Activated naive CD4-positive, alpha-beta T cell treated with anti-CD3 and anti-CD28 coated beads, Interleukin-2, amount 50 U/mL, for 24 hours (primary cell): ENCODE measurements at regions not wholly inside any gene's neighbourhood (a gene's known extent, or its start where the extent isn't known, plus 50 kb on each side); places are given as distances from the start of the nearest gene placed in this dataset.

ENCODE experiments used
- H3K27ac Mint-ChIP-seq: one replicate; pipeline ENCODE4 v1.8.0; 2021; ENCODE audit warnings: mild to moderate bottlenecking, mixed read lengths
- H3K27me3 Mint-ChIP-seq: one replicate; pipeline ENCODE4 v1.8.0; 2021; ENCODE audit warnings: mixed read lengths
- H3K36me3 Mint-ChIP-seq: one replicate; pipeline ENCODE4 v1.8.0; 2021; ENCODE audit warnings: mixed read lengths
- H3K4me1 Mint-ChIP-seq: one replicate; pipeline ENCODE4 v1.8.0; 2021; ENCODE audit warnings: mixed read lengths
- H3K4me3 Mint-ChIP-seq: one replicate; pipeline ENCODE4 v1.8.0; 2021; ENCODE audit warnings: mild to moderate bottlenecking, mixed read lengths
- H3K9me3 Mint-ChIP-seq: one replicate; pipeline ENCODE4 v1.8.0; 2021; ENCODE audit warnings: mixed read lengths

DNA sequence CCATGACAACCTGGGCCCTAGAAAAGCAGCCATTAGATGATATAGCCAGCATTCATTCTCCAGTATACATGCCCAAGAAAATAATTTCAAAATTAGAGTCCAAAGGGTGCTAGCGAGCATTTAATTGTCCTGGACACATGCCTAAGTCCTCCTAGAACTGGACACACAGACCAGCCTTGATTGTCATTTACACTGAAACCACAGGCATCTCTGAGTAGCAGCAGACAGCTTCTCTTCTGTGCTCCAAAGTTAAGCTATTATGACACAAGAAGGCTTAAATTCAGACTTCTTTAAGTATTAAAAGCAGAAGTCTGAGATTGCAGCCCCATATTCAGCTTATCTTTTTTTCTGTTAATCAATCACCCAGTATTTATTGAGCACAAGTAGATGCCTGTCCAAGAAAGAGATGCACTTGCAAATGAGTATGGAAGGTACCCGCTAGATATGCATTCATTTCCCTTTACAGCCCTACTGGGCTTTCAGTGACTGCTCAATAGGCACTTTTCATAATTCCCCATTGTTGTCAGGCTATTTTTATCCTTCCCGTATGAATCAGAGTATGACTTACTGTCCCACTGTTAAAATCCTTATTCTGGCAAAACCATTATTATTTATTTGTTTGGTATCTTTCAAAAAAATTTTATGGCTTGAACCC lies 374.1 kb downstream of the FBXW7 start:
- Mint-ChIP-seq H3K36me3 (no peaks in the 10 kb centered on the region), H3K27me3 (no peaks in the 10 kb centered on the region), H3K4me3 (no peak overlapping the region), H3K27ac (no peak overlapping the region), H3K4me1 (peaks cover 21% of the 10 kb centered on the region), H3K9me3 (no peaks in the 10 kb centered on the region)

DNA sequence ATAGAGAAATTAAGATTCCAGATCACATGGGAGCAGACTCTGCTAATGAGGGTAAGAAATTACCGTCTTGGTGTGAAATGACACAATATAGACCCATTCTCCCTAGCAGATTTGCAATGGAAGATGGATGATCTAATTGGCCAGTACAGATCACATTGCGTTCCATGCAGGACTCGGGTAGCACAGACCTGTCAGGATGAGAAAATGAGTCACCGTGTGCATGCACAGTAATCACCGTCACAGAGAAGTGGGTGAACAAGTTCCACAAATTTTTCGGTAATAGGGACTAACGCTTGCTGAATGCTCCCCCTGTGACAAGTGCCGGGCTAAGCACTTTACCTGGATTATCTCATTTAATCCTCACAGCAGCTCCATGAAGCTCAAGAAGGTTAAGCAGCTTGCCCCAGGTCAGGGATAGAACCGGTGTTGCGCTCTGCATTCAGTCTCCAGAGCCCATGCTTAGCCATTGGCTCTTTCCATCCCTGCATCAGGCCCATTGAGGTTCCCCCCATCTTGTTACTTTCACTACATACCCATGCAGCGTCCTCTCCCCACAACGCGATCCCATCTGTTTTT lies 375.6 kb downstream of the FBXW7 start:
- H3K27me3 Mint-ChIP-seq, result no peaks in the 10 kb centered on the region
- H3K4me3 Mint-ChIP-seq, result no peak overlapping the region
- no peak overlapping the region for H3K27ac Mint-ChIP-seq
- H3K36me3 Mint-ChIP-seq, result no peaks in the 10 kb centered on the region
- no peaks in the 10 kb centered on the region for H3K9me3 Mint-ChIP-seq
- peaks cover 21% of the 10 kb centered on the region for H3K4me1 Mint-ChIP-seq

DNA sequence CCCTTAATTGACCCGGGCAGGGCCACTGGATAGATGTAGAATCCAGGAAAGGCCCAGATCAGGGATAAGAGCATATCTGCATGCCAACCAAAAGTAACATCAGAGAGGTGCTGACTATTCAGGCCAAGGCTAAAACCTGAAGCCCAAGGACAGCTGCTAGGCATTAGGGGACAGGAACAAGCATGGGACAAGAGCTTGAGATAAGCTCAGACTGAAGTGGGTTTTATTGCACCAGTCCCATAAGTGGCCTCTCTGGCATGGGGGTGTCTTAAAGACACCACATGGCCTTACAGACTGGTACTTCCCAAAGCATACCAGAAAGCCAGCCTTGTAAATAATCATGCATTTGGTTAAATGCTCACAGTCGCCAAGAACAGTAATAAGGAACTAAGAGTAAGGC lies 376.1 kb downstream of the FBXW7 start:
- Mint-ChIP-seq H3K9me3 (no peaks in the 10 kb centered on the region), H3K4me3 (no peak overlapping the region), H3K4me1 (peaks cover 25% of the 10 kb centered on the region), H3K36me3 (no peaks in the 10 kb centered on the region), H3K27ac (no peak overlapping the region), H3K27me3 (no peaks in the 10 kb centered on the region)

GRCh38 chr4:152158225-152158624 lies 377.7 kb downstream of the FBXW7 start:
- no peaks in the 10 kb centered on the region for H3K27me3 Mint-ChIP-seq
- no peaks in the 10 kb centered on the region for H3K9me3 Mint-ChIP-seq
- peaks cover 33% of the 10 kb centered on the region for H3K4me1 Mint-ChIP-seq
- no peak overlapping the region for H3K4me3 Mint-ChIP-seq
- H3K36me3 Mint-ChIP-seq, result no peaks in the 10 kb centered on the region
- H3K27ac Mint-ChIP-seq, result no peak overlapping the region

DNA sequence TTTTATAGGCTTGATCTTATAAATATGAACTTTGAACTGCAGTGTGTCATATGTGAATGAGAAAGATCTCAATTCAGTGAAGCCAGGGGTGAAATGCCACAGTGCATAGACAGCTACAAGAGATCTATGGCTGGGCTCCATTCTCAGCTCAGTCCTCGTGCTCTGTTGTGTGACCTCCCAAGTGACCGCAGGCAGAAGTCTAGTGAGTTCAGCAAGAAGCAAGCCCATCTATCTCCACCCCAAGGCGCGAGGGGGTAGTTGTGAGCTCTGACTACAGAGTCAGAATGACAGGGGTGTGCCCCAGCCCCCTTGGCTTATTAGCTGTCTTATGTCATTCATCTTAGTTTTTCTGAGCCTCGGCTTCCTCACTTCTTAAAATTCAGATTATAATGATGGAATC lies 378.3 kb downstream of the FBXW7 start:
- H3K36me3 Mint-ChIP-seq, result no peaks in the 10 kb centered on the region
- H3K4me1 Mint-ChIP-seq, result peaks cover 33% of the 10 kb centered on the region
- no peaks in the 10 kb centered on the region for H3K9me3 Mint-ChIP-seq
- H3K27ac Mint-ChIP-seq, result no peak overlapping the region
- no peaks in the 10 kb centered on the region for H3K27me3 Mint-ChIP-seq
- H3K4me3 Mint-ChIP-seq, result no peak overlapping the region

DNA sequence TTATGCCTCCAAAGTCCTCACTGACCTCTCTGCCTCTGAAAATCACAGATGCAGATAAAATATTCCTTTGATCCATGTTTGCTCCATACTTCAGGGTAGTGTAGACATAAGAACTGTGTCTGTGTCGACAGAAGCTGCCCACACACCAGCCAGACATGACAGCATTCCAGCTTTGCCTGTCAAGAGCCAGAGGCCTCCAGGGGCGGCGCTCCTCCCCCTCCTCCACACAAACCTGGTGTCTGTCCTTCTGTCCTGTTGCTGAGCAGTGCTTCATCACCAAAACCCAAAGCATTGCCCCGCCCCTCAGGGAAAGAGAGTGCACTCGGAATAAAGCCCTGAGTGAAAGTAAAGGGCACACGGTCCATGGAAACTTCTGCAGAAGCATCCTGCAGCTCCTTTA lies 379.4 kb downstream of the FBXW7 start:
- H3K27ac Mint-ChIP-seq, result no peak overlapping the region
- no peaks in the 10 kb centered on the region for H3K9me3 Mint-ChIP-seq
- no peak overlapping the region for H3K4me3 Mint-ChIP-seq
- peaks cover 33% of the 10 kb centered on the region for H3K4me1 Mint-ChIP-seq
- H3K36me3 Mint-ChIP-seq, result no peaks in the 10 kb centered on the region
- H3K27me3 Mint-ChIP-seq, result no peaks in the 10 kb centered on the region

DNA sequence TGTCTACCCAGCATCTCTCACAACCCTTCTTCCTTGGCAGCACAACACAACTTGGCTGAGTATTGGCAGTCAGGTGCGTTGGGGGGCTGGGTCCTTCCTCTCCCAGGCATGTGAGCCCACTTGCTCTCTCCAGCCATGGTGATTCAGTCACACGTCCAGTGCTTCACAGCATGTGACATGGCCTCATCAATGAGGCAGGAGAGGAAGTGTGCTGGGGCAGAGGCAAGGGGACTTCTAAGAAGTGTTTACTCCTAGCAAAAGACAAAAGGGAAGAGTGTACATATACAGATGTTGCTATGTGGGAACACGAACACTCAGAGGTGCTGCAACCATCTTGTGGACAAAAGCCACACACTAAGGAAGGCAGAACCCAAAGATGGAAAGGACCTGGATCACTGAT lies 380.8 kb downstream of the FBXW7 start:
- no peak overlapping the region for H3K27ac Mint-ChIP-seq
- no peaks in the 10 kb centered on the region for H3K9me3 Mint-ChIP-seq
- H3K4me1 Mint-ChIP-seq, result peaks cover 33% of the 10 kb centered on the region
- H3K4me3 Mint-ChIP-seq, result no peak overlapping the region
- no peaks in the 10 kb centered on the region for H3K36me3 Mint-ChIP-seq
- H3K27me3 Mint-ChIP-seq, result no peaks in the 10 kb centered on the region

DNA sequence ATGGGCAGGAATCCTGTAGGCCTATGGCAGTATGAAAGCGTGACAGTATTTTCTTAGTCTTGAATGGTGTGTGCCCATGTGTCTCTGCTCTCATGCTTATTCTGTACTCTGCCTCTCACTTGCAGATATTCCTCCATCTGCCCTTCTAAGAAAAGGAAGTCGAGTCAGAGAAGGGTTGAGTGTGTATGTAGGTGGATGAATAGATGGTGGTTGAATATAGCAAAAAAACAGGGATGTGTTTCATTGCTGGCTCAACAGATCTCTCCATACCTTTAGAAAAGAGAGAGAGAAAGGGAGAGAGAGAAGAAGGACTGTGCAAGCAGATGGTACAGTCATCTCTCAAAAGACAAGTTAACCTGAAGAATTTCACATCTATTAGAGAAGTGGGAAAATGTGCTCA lies 381.5 kb downstream of the FBXW7 start:
- Mint-ChIP-seq H3K27ac (no peak overlapping the region), H3K4me3 (no peak overlapping the region), H3K36me3 (no peaks in the 10 kb centered on the region), H3K4me1 (peaks cover 33% of the 10 kb centered on the region), H3K27me3 (no peaks in the 10 kb centered on the region), H3K9me3 (no peaks in the 10 kb centered on the region)

GRCh38 chr4:152153476-152154270 lies 382.2 kb downstream of the FBXW7 start:
- H3K27me3 Mint-ChIP-seq, result no peaks in the 10 kb centered on the region
- no peak overlapping the region for H3K4me3 Mint-ChIP-seq
- H3K36me3 Mint-ChIP-seq, result no peaks in the 10 kb centered on the region
- H3K27ac Mint-ChIP-seq, result no peak overlapping the region
- H3K4me1 Mint-ChIP-seq, result peaks cover 28% of the 10 kb centered on the region
- H3K9me3 Mint-ChIP-seq, result no peaks in the 10 kb centered on the region

- Mint-ChIP-seq H3K9me3 (no peaks in the 10 kb centered on the region), H3K27ac (no peak overlapping the region), H3K4me1 (peaks cover 12% of the 10 kb centered on the region), H3K27me3 (no peaks in the 10 kb centered on the region), H3K4me3 (no peak overlapping the region), H3K36me3 (peaks cover 5% of the 10 kb centered on the region)
Observed at GRCh38 chr4:152150214-152150613, 385.7 kb downstream of the FBXW7 start.

- H3K4me3 Mint-ChIP-seq, result no peak overlapping the region
- H3K27ac Mint-ChIP-seq, result no peak overlapping the region
- no peaks in the 10 kb centered on the region for H3K9me3 Mint-ChIP-seq
- no peaks in the 10 kb centered on the region for H3K27me3 Mint-ChIP-seq
- peaks cover 5% of the 10 kb centered on the region for H3K36me3 Mint-ChIP-seq
- H3K4me1 Mint-ChIP-seq, result peaks cover 7% of the 10 kb centered on the region
Observed at GRCh38 chr4:152149745-152150144, 386.1 kb downstream of the FBXW7 start.

DNA sequence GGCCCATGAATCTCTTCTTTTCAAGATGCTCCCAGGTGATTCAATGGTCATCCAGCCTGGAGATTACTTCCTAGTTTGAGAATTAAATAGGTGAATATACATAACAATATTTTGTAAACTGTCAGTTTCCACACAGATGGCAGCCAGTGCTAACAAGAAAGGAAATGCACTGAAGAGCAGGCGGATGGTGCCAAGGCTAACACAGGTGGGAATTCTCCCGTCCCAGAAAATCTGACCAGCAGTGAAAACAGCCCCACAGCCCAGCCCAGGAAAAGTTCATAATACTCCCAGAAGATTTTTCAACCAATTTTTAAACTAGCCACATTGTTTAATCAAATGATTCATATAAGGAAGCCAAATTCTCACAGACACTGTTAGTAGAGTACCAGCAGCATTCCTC lies 387.2 kb upstream of the GATB start:
- Mint-ChIP-seq H3K27ac (no peak overlapping the region), H3K4me1 (no peaks in the 10 kb centered on the region), H3K9me3 (no peaks in the 10 kb centered on the region), H3K36me3 (peaks cover 11% of the 10 kb centered on the region), H3K4me3 (no peak overlapping the region), H3K27me3 (no peaks in the 10 kb centered on the region)

GRCh38 chr4:152146244-152146643 lies 385.4 kb upstream of the GATB start:
- H3K4me1 Mint-ChIP-seq, result no peaks in the 10 kb centered on the region
- no peaks in the 10 kb centered on the region for H3K9me3 Mint-ChIP-seq
- no peak overlapping the region for H3K27ac Mint-ChIP-seq
- H3K27me3 Mint-ChIP-seq, result no peaks in the 10 kb centered on the region
- no peak overlapping the region for H3K4me3 Mint-ChIP-seq
- peaks cover 11% of the 10 kb centered on the region for H3K36me3 Mint-ChIP-seq

DNA sequence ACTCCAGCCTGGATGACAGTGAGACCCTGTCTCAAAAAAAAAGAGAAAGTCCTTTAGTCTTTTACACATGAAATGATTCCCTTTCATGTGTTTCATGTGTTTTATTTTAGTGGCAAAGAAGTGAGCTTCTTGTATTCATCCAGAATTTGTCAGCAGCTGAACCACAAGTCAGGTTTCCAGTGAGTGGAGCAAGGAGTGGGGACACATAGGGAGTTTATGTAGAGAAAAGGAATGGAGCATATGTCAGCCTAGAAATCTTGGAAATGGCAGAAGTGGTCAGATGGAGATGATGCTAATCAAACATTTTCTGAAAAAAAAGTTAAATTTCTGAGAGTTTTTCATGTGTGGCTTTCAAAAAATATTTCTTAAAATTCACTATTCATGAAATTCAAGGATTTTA lies 383.0 kb upstream of the GATB start:
- Mint-ChIP-seq H3K27me3 (no peaks in the 10 kb centered on the region), H3K4me1 (peaks cover 2% of the 10 kb centered on the region), H3K27ac (no peak overlapping the region), H3K4me3 (no peak overlapping the region), H3K9me3 (no peaks in the 10 kb centered on the region), H3K36me3 (peaks cover 11% of the 10 kb centered on the region)

DNA sequence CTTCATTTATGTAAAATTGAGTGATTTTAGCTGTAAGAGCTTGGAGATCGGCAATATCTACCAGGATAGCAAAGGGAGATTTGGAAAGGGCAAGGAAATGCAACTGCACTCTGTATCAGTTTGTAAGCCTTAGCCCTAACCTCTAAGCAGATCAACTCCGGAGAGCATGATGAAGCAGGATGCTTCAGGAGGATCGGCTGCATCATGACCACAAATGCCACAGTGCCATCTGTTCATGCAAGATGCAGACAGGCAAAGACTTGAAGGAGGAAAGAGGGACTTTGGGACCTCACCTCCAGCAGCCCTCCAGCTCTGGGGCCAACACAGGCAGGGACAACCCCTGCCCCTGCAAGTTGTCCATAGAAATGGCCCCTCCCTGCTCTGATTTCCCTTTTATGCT lies 377.6 kb upstream of the GATB start:
- Mint-ChIP-seq H3K27me3 (no peaks in the 10 kb centered on the region), H3K4me1 (peaks cover 23% of the 10 kb centered on the region), H3K27ac (peak overlapping the region; percentile 65), H3K4me3 (no peak overlapping the region), H3K9me3 (no peaks in the 10 kb centered on the region), H3K36me3 (no peaks in the 10 kb centered on the region)

- no peak overlapping the region for H3K27ac Mint-ChIP-seq
- no peaks in the 10 kb centered on the region for H3K27me3 Mint-ChIP-seq
- H3K9me3 Mint-ChIP-seq, result peaks cover 3% of the 10 kb centered on the region
- H3K4me1 Mint-ChIP-seq, result peaks cover 25% of the 10 kb centered on the region
- peaks cover 2% of the 10 kb centered on the region for H3K36me3 Mint-ChIP-seq
- no peak overlapping the region for H3K4me3 Mint-ChIP-seq
Observed at GRCh38 chr4:152132776-152133175, 372.0 kb upstream of the GATB start.
